Immature natural killer cell (primary cell): ENCODE measurements at regions not wholly inside any gene's neighbourhood (a gene's known extent, or its start where the extent isn't known, plus 50 kb on each side); places are given as distances from the start of the nearest gene placed in this dataset.
A peak's percentile ranks its signal among the peaks of the same experiment; 100 is the strongest.
"Not testable (repeated sequence)": the region's sequence is repeated elsewhere in the genome, so short reads cannot be mapped to it uniquely, and the experiment has no call there.

Experiments used
- DNase-seq, 3 donors: peaks; one replicate each; pipeline ENCODE4 v3.0.0; 2022; ENCODE audit warnings: mixed read lengths in 1 of 3
- H3K27ac Mint-ChIP-seq, 6 donors: one replicate each; pipeline ENCODE4 v1.8.0; 2020; ENCODE audit warnings: mixed read lengths in 6 of 6, mild to moderate bottlenecking in 5 of 6, inconsistent platforms in 4 of 6, moderate library complexity in 3 of 6
- H3K27me3 Mint-ChIP-seq, 3 donors: one replicate each; pipeline ENCODE4 v1.8.0; 2020 to 2021; ENCODE audit warnings: low read depth in 3 of 3, mild to moderate bottlenecking in 3 of 3, mixed read lengths in 3 of 3, moderate library complexity in 3 of 3, inconsistent platforms in 1 of 3
- H3K36me3 Mint-ChIP-seq, 3 donors: one replicate each; pipeline ENCODE4 v1.8.0; 2020; ENCODE audit warnings: mixed read lengths in 3 of 3, inconsistent platforms in 2 of 3, mild to moderate bottlenecking in 2 of 3
- H3K4me1 Mint-ChIP-seq, 2 donors: one replicate each; pipeline ENCODE4 v1.8.0; 2020; ENCODE audit warnings: inconsistent platforms in 2 of 2, mild to moderate bottlenecking in 2 of 2, mixed read lengths in 2 of 2, moderate library complexity in 1 of 2
- H3K4me3 Mint-ChIP-seq, 5 donors: one replicate each; pipeline ENCODE4 v1.8.0; 2020; ENCODE audit warnings: mild to moderate bottlenecking in 5 of 5, mixed read lengths in 5 of 5, inconsistent platforms in 3 of 5, moderate library complexity in 3 of 5
- H3K9me3 Mint-ChIP-seq, 6 donors: one replicate each; pipeline ENCODE4 v1.8.0; 2020; ENCODE audit warnings: mild to moderate bottlenecking in 6 of 6, mixed read lengths in 6 of 6, inconsistent platforms in 4 of 6, moderate library complexity in 3 of 6

- not testable (repeated sequence) for H3K4me3 Mint-ChIP-seq, H3K9me3 Mint-ChIP-seq, H3K4me1 Mint-ChIP-seq, H3K27ac Mint-ChIP-seq, H3K27me3 Mint-ChIP-seq, H3K36me3 Mint-ChIP-seq, DNase-seq
Measured at GRCh38 chr14:76706207-76706606, 55.1 kb upstream of the VASH1 start.

- H3K36me3 Mint-ChIP-seq, result no peaks in the 10 kb centered on the region
- H3K4me1 Mint-ChIP-seq, result no peaks in the 10 kb centered on the region
- H3K27ac Mint-ChIP-seq, result no peak overlapping the region
- no peak for DNase-seq
- H3K4me3 Mint-ChIP-seq, result no peak overlapping the region
- no peaks in the 10 kb centered on the region for H3K9me3 Mint-ChIP-seq
- H3K27me3 Mint-ChIP-seq, result peaks cover 0 to 12% (median 1%) of the 10 kb centered on the region in 3 donors
Measured at GRCh38 chr14:76706811-76707210, 54.5 kb upstream of the VASH1 start.

- Mint-ChIP-seq H3K4me3 (no peak overlapping the region), H3K4me1 (no peaks in the 10 kb centered on the region), H3K9me3 (no peaks in the 10 kb centered on the region), H3K27me3 (peaks cover 0 to 12% (median 0%) of the 10 kb centered on the region in 3 donors), H3K36me3 (no peaks in the 10 kb centered on the region), H3K27ac (no peak overlapping the region)
- DNase-seq, result no peak
Measured at GRCh38 chr14:76708028-76708427, 53.2 kb upstream of the VASH1 start.

GRCh38 chr14:76708771-76709170 is 52.5 kb upstream of the VASH1 start:
- no peak for DNase-seq
- no peak overlapping the region for H3K4me3 Mint-ChIP-seq
- peaks cover 0 to 12% (median 3%) of the 10 kb centered on the region in 3 donors for H3K27me3 Mint-ChIP-seq
- H3K9me3 Mint-ChIP-seq, result no peaks in the 10 kb centered on the region
- H3K4me1 Mint-ChIP-seq, result no peaks in the 10 kb centered on the region
- no peak overlapping the region for H3K27ac Mint-ChIP-seq
- no peaks in the 10 kb centered on the region for H3K36me3 Mint-ChIP-seq

- H3K4me3 Mint-ChIP-seq, result no peak overlapping the region
- H3K27me3 Mint-ChIP-seq, result peaks cover 0 to 10% (median 5%) of the 10 kb centered on the region in 3 donors
- DNase-seq, result peak; percentile 22 to 31 (median 24)
- H3K36me3 Mint-ChIP-seq, result no peaks in the 10 kb centered on the region
- no peak overlapping the region for H3K27ac Mint-ChIP-seq
- no peaks in the 10 kb centered on the region for H3K9me3 Mint-ChIP-seq
- H3K4me1 Mint-ChIP-seq, result no peaks in the 10 kb centered on the region
Measured at GRCh38 chr14:76710056-76711010, 50.9 kb upstream of the VASH1 start.
